ENCODE measurements at regions not wholly inside any gene's neighbourhood (a gene's known extent, or its start where the extent isn't known, plus 50 kb on each side); places are given as distances from the start of the nearest gene placed in this dataset.

- H3K79me2 ChIP-seq (ENCODE audit: insufficient read depth, low read length) = no peaks in the 10 kb centered on the region
- H3K4me1 ChIP-seq (ENCODE audit: insufficient read depth, low read length) = peaks cover 5% of the 10 kb centered on the region
- H3K4me2 ChIP-seq (ENCODE audit: insufficient read depth, low read length) = no peak overlapping the region
- no peaks in the 10 kb centered on the region for H4K20me1 ChIP-seq (ENCODE audit: insufficient read depth, low read length)
- no peak overlapping the region for H3K27ac ChIP-seq (ENCODE audit: low read depth, low read length)
- H2AFZ ChIP-seq (ENCODE audit: low read length) = peak overlapping the region; percentile 78
- H3K27me3 ChIP-seq (ENCODE audit: insufficient read depth, low read length) = no peaks in the 10 kb centered on the region
- no peaks in the 10 kb centered on the region for H3K36me3 ChIP-seq (ENCODE audit: insufficient read depth, low read length)
- no peak overlapping the region for H3K4me3 ChIP-seq (ENCODE audit: insufficient read depth, low read length)
- no peaks in the 10 kb centered on the region for H3K9me3 ChIP-seq (ENCODE audit: low read depth, low read length)
- TF ChIP-seq CTCF (IDR thresholded peaks at IDR 0.05; ENCODE audit: extremely low read depth, low read depth, low read length) = no peak
- no peak for DNase-seq (ENCODE audit: insufficient read length, low spot score, missing footprints)
These were observed 101.2 kb upstream of the MKLN1 start for GRCh38 chr7:131226514-131226865.

- Histone ChIP-seq H3K9me3 (ENCODE audit: low read depth, low read length) (no peaks in the 10 kb centered on the region), H4K20me1 (ENCODE audit: insufficient read depth, low read length) (no peaks in the 10 kb centered on the region), H3K4me1 (ENCODE audit: insufficient read depth, low read length) (peaks cover 19% of the 10 kb centered on the region), H3K4me3 (ENCODE audit: insufficient read depth, low read length) (peak overlapping the region; percentile 49), H3K27ac (ENCODE audit: low read depth, low read length) (peak overlapping the region; percentile 56), H3K4me2 (ENCODE audit: insufficient read depth, low read length) (peak overlapping the region; percentile 65), H3K36me3 (ENCODE audit: insufficient read depth, low read length) (no peaks in the 10 kb centered on the region), H2AFZ (ENCODE audit: low read length) (peak overlapping the region; percentile 64), H3K27me3 (ENCODE audit: insufficient read depth, low read length) (no peaks in the 10 kb centered on the region), H3K79me2 (ENCODE audit: insufficient read depth, low read length) (no peaks in the 10 kb centered on the region)
- DNase-seq (ENCODE audit: insufficient read length, low spot score, missing footprints) = no peak
- TF ChIP-seq CTCF (IDR thresholded peaks at IDR 0.05; ENCODE audit: extremely low read depth, low read depth, low read length) = no peak
These were observed 96.1 kb upstream of the MKLN1 start for GRCh38 chr7:131231381-131232220.

GRCh38 chr7:131232768-131233167 lies 94.9 kb upstream of the MKLN1 start:
- no peak overlapping the region for H3K4me2 ChIP-seq (ENCODE audit: insufficient read depth, low read length)
- peaks cover 19% of the 10 kb centered on the region for H3K4me1 ChIP-seq (ENCODE audit: insufficient read depth, low read length)
- no peak overlapping the region for H2AFZ ChIP-seq (ENCODE audit: low read length)
- no peak for DNase-seq (ENCODE audit: insufficient read length, low spot score, missing footprints)
- H3K4me3 ChIP-seq (ENCODE audit: insufficient read depth, low read length) = no peak overlapping the region
- no peaks in the 10 kb centered on the region for H3K27me3 ChIP-seq (ENCODE audit: insufficient read depth, low read length)
- H3K27ac ChIP-seq (ENCODE audit: low read depth, low read length) = no peak overlapping the region
- no peaks in the 10 kb centered on the region for H3K9me3 ChIP-seq (ENCODE audit: low read depth, low read length)
- TF ChIP-seq CTCF (IDR thresholded peaks at IDR 0.05; ENCODE audit: extremely low read depth, low read depth, low read length) = no peak
- no peaks in the 10 kb centered on the region for H3K79me2 ChIP-seq (ENCODE audit: insufficient read depth, low read length)
- no peaks in the 10 kb centered on the region for H4K20me1 ChIP-seq (ENCODE audit: insufficient read depth, low read length)
- H3K36me3 ChIP-seq (ENCODE audit: insufficient read depth, low read length) = no peaks in the 10 kb centered on the region

GRCh38 chr7:131233193-131233592 lies 94.5 kb upstream of the MKLN1 start:
- H4K20me1 ChIP-seq (ENCODE audit: insufficient read depth, low read length) = no peaks in the 10 kb centered on the region
- H3K4me2 ChIP-seq (ENCODE audit: insufficient read depth, low read length) = no peak overlapping the region
- H3K4me3 ChIP-seq (ENCODE audit: insufficient read depth, low read length) = no peak overlapping the region
- H3K9me3 ChIP-seq (ENCODE audit: low read depth, low read length) = no peaks in the 10 kb centered on the region
- no peak for TF ChIP-seq CTCF (IDR thresholded peaks at IDR 0.05; ENCODE audit: extremely low read depth, low read depth, low read length)
- H3K4me1 ChIP-seq (ENCODE audit: insufficient read depth, low read length) = peaks cover 22% of the 10 kb centered on the region
- no peaks in the 10 kb centered on the region for H3K36me3 ChIP-seq (ENCODE audit: insufficient read depth, low read length)
- no peak overlapping the region for H3K27ac ChIP-seq (ENCODE audit: low read depth, low read length)
- H2AFZ ChIP-seq (ENCODE audit: low read length) = no peak overlapping the region
- no peaks in the 10 kb centered on the region for H3K27me3 ChIP-seq (ENCODE audit: insufficient read depth, low read length)
- no peaks in the 10 kb centered on the region for H3K79me2 ChIP-seq (ENCODE audit: insufficient read depth, low read length)
- DNase-seq (ENCODE audit: insufficient read length, low spot score, missing footprints) = no peak
